Mesothelial cell of epicardium (in vitro differentiated cells): ENCODE measurements at regions not wholly inside any gene's neighbourhood (a gene's known extent, or its start where the extent isn't known, plus 50 kb on each side); places are given as distances from the start of the nearest gene placed in this dataset.
"Not testable (repeated sequence)": the region's sequence is repeated elsewhere in the genome, so short reads cannot be mapped to it uniquely, and the experiment has no call there.

ENCODE experiments used
- DNase-seq, 2 experiments: peaks; one replicate each; pipeline ENCODE4 v3.0.0; 2021; ENCODE audit warnings: low spot score in 2 of 2; ENCODE audit not compliant: unreplicated experiment in 2 of 2
- H3K27ac Mint-ChIP-seq: 2 replicates; pipeline ENCODE4 v1.8.0; 2021; ENCODE audit warnings: mixed read lengths
- H3K27me3 Mint-ChIP-seq: 2 replicates; pipeline ENCODE4 v1.8.0; 2021; ENCODE audit warnings: low read depth, mixed read lengths
- H3K36me3 Mint-ChIP-seq: 2 replicates; pipeline ENCODE4 v1.8.0; 2021; ENCODE audit warnings: mixed read lengths
- H3K4me1 Mint-ChIP-seq: 2 replicates; pipeline ENCODE4 v1.8.0; 2021; ENCODE audit warnings: mixed read lengths
- H3K4me3 Mint-ChIP-seq: 2 replicates; pipeline ENCODE4 v1.8.0; 2021; ENCODE audit warnings: mild to moderate bottlenecking, moderate library complexity, mixed read lengths
- H3K9me3 Mint-ChIP-seq: 2 replicates; pipeline ENCODE4 v1.8.0; 2021; ENCODE audit warnings: mixed read lengths
- TF ChIP-seq, protein P1 (sequence below): fragments of 200-600 bp; sonication (generic); IDR thresholded peaks from one replicate; pipeline ENCODE4 v1.5.0; 2021; ENCODE audit warnings: antibody characterized with exemption; ENCODE audit not compliant: unreplicated experiment

- H3K27ac Mint-ChIP-seq, result no peak overlapping the region
- peaks cover 4% of the 10 kb centered on the region for H3K9me3 Mint-ChIP-seq
- peaks cover 1% of the 10 kb centered on the region for H3K4me1 Mint-ChIP-seq
- DNase-seq, result no peak
- TF ChIP-seq, protein P1, sequence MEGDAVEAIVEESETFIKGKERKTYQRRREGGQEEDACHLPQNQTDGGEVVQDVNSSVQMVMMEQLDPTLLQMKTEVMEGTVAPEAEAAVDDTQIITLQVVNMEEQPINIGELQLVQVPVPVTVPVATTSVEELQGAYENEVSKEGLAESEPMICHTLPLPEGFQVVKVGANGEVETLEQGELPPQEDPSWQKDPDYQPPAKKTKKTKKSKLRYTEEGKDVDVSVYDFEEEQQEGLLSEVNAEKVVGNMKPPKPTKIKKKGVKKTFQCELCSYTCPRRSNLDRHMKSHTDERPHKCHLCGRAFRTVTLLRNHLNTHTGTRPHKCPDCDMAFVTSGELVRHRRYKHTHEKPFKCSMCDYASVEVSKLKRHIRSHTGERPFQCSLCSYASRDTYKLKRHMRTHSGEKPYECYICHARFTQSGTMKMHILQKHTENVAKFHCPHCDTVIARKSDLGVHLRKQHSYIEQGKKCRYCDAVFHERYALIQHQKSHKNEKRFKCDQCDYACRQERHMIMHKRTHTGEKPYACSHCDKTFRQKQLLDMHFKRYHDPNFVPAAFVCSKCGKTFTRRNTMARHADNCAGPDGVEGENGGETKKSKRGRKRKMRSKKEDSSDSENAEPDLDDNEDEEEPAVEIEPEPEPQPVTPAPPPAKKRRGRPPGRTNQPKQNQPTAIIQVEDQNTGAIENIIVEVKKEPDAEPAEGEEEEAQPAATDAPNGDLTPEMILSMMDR, result no peak
- H3K36me3 Mint-ChIP-seq, result no peaks in the 10 kb centered on the region
- no peak overlapping the region for H3K4me3 Mint-ChIP-seq
- peaks cover 46% of the 10 kb centered on the region for H3K27me3 Mint-ChIP-seq
Measured at GRCh38 chr21:35711661-35712060, 348.7 kb downstream of the SETD4 start.

DNA sequence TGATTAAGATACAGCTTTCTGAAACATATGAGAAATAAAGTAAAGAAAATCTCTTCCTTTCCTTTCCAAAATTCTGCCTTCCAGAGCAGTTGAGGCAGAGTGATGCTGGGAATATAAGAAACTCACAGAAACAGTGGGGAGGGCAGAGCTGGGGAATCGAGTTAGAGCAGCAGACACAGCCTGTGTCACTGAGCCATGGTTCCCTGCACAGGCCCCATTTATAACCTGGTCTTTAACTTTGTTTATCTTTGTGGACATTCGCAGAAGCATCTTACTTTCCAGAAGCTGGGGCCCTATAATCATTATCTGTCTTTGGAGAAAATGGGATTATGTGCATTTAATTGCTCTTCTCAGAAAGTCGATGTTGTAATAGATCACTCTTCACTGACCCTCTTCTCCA, 349.1 kb downstream of the SETD4 start:
- no peak overlapping the region for H3K4me3 Mint-ChIP-seq
- no peaks in the 10 kb centered on the region for H3K36me3 Mint-ChIP-seq
- H3K27ac Mint-ChIP-seq, result no peak overlapping the region
- TF ChIP-seq, protein P1, result no peak
- peaks cover 47% of the 10 kb centered on the region for H3K27me3 Mint-ChIP-seq
- no peak for DNase-seq
- peaks cover 4% of the 10 kb centered on the region for H3K9me3 Mint-ChIP-seq
- no peaks in the 10 kb centered on the region for H3K4me1 Mint-ChIP-seq

GRCh38 chr21:35709990-35710389, 350.3 kb downstream of the SETD4 start:
- H3K27me3 Mint-ChIP-seq, result peaks cover 47% of the 10 kb centered on the region
- not testable (repeated sequence) for H3K4me1 Mint-ChIP-seq, H3K9me3 Mint-ChIP-seq, DNase-seq, H3K36me3 Mint-ChIP-seq, H3K4me3 Mint-ChIP-seq, H3K27ac Mint-ChIP-seq

- Mint-ChIP-seq H3K27me3 (peaks cover 63% of the 10 kb centered on the region), H3K4me1 (no peaks in the 10 kb centered on the region), H3K9me3 (no peaks in the 10 kb centered on the region), H3K36me3 (no peaks in the 10 kb centered on the region), H3K4me3 (no peak overlapping the region), H3K27ac (no peak overlapping the region)
- TF ChIP-seq, protein P1, result no peak
- DNase-seq, result no peak
Measured at GRCh38 chr21:35705888-35706287, 354.4 kb downstream of the SETD4 start.

- no peak for DNase-seq
- Mint-ChIP-seq H3K4me1 (no peaks in the 10 kb centered on the region), H3K27ac (no peak overlapping the region), H3K9me3 (no peaks in the 10 kb centered on the region), H3K36me3 (no peaks in the 10 kb centered on the region), H3K27me3 (peaks cover 65% of the 10 kb centered on the region), H3K4me3 (no peak overlapping the region)
- TF ChIP-seq, protein P1, result no peak
Measured at GRCh38 chr21:35705237-35705887, 355.0 kb downstream of the SETD4 start.

GRCh38 chr21:35703704-35704103, 356.6 kb downstream of the SETD4 start:
- DNase-seq, result no peak
- no peak overlapping the region for H3K4me3 Mint-ChIP-seq
- no peak overlapping the region for H3K27ac Mint-ChIP-seq
- TF ChIP-seq, protein P1, result no peak
- H3K36me3 Mint-ChIP-seq, result no peaks in the 10 kb centered on the region
- H3K27me3 Mint-ChIP-seq, result peaks cover 57% of the 10 kb centered on the region
- peaks cover 4% of the 10 kb centered on the region for H3K4me1 Mint-ChIP-seq
- H3K9me3 Mint-ChIP-seq, result no peaks in the 10 kb centered on the region
